Osteoblast (primary cell): ENCODE measurements at regions not wholly inside any gene's neighbourhood (a gene's known extent, or its start where the extent isn't known, plus 50 kb on each side); places are given as distances from the start of the nearest gene placed in this dataset.

Experiments
- DNase-seq: peaks from one replicate; pipeline ENCODE4 v3.0.0; 2011; ENCODE audit warnings: low spot score, mixed read lengths; ENCODE audit not compliant: insufficient read length; ENCODE audit errors: missing footprints
- H2AFZ ChIP-seq: 2 replicates; pipeline ENCODE4 v1.6.0; 2011; ENCODE audit warnings: mild to moderate bottlenecking, low read length
- H3K27ac ChIP-seq: 2 replicates; pipeline ENCODE4 v1.5.1; 2011; ENCODE audit warnings: mild to moderate bottlenecking, low read depth, low read length, moderate library complexity
- H3K27me3 ChIP-seq: 2 replicates; pipeline ENCODE4 v1.6.0; 2012; ENCODE audit warnings: mild to moderate bottlenecking, control low read depth, inconsistent platforms, low read length, moderate library complexity; ENCODE audit not compliant: insufficient read depth
- H3K36me3 ChIP-seq: 2 replicates; pipeline ENCODE4 v1.5.1; 2011; ENCODE audit warnings: mild to moderate bottlenecking, low read length, control low read depth, moderate library complexity; ENCODE audit not compliant: insufficient read depth
- H3K4me1 ChIP-seq: 2 replicates; pipeline ENCODE4 v1.5.1; 2011; ENCODE audit warnings: mild to moderate bottlenecking, low read length, control low read depth, moderate library complexity; ENCODE audit not compliant: insufficient read depth
- H3K4me2 ChIP-seq: 2 replicates; pipeline ENCODE4 v1.6.0; 2011; ENCODE audit warnings: mild to moderate bottlenecking, low read length; ENCODE audit not compliant: insufficient read depth
- H3K4me3 ChIP-seq: fragments of 200-600 bp; sonication (generic); 3 replicates; pipeline ENCODE4 v1.5.1; 2012; ENCODE audit warnings: mild to moderate bottlenecking, low read length, inconsistent platforms; ENCODE audit not compliant: insufficient read depth
- H3K79me2 ChIP-seq: 2 replicates; pipeline ENCODE4 v1.6.0; 2012; ENCODE audit warnings: mild to moderate bottlenecking, low read length, control low read depth, inconsistent platforms; ENCODE audit not compliant: insufficient read depth
- H3K9me3 ChIP-seq: 2 replicates; pipeline ENCODE4 v1.5.1; 2011; ENCODE audit warnings: low read depth, low read length, control low read depth
- H4K20me1 ChIP-seq: 2 replicates; pipeline ENCODE4 v1.6.0; 2012; ENCODE audit warnings: mild to moderate bottlenecking, low read length, control low read depth; ENCODE audit not compliant: insufficient read depth
- CTCF ChIP-seq: IDR thresholded peaks from 2 replicates; pipeline ENCODE4 v1.5.1; 2011; ENCODE audit warnings: mild to moderate bottlenecking, low read depth, low read length, moderate library complexity; ENCODE audit errors: extremely low read depth

DNA sequence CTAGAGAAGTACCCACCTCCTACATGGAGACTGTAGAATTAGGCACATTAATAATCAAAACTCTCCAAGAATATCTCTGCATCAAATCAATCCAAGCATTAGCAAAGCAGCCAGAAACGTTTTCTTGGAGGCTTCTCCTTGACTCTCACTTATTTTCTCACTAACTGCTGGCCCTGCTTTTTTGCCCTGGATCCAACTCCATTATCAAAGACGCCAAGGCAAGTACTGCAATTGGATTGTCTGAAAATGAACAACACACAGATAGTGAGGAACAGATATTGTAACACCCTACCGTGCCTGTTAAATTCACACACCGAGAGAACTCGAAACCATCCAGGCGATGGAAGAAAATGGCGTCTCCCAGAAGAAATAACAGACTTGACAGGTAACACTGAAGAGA, 256.2 kb upstream of the MDFIC2 start:
- no peaks in the 10 kb centered on the region for H4K20me1 ChIP-seq
- H3K27ac ChIP-seq = no peak overlapping the region
- no peaks in the 10 kb centered on the region for H3K36me3 ChIP-seq
- no peaks in the 10 kb centered on the region for H3K4me1 ChIP-seq
- H3K9me3 ChIP-seq = no peaks in the 10 kb centered on the region
- DNase-seq = no peak
- no peak overlapping the region for H3K4me2 ChIP-seq
- no peaks in the 10 kb centered on the region for H3K79me2 ChIP-seq
- H2AFZ ChIP-seq = no peak overlapping the region
- H3K4me3 ChIP-seq = no peak overlapping the region
- TF ChIP-seq CTCF = no peak
- peaks cover 8% of the 10 kb centered on the region for H3K27me3 ChIP-seq

DNA sequence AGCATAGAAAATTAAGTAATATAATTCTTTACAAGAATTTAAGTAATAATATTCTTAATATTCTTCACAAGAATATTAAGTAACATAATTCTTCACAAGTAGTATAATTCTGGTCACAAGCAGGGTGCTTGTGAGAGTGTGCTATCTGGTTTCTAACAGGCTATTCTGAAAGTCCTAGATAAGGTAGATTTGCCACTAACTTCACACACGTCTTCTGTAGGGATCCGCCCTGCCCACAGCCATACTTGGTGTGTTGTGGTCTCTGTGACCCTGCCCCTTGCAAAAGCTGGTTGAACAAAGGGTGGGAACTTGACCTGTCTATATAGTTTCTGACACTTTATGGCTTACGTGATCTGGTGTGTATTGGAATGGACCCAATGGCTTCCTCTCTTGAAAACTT, 253.4 kb upstream of the MDFIC2 start:
- no peak overlapping the region for H3K27ac ChIP-seq
- no peak overlapping the region for H3K4me3 ChIP-seq
- no peaks in the 10 kb centered on the region for H3K9me3 ChIP-seq
- H3K4me1 ChIP-seq = no peaks in the 10 kb centered on the region
- no peaks in the 10 kb centered on the region for H3K36me3 ChIP-seq
- no peak overlapping the region for H3K4me2 ChIP-seq
- peaks cover 6% of the 10 kb centered on the region for H3K27me3 ChIP-seq
- no peak for TF ChIP-seq CTCF
- H3K79me2 ChIP-seq = no peaks in the 10 kb centered on the region
- no peak for DNase-seq
- no peaks in the 10 kb centered on the region for H4K20me1 ChIP-seq
- H2AFZ ChIP-seq = no peak overlapping the region

GRCh38 chr3:70564552-70564951, 252.1 kb upstream of the MDFIC2 start:
- no peak for DNase-seq
- Histone ChIP-seq H4K20me1 (no peaks in the 10 kb centered on the region), H3K27me3 (peaks cover 6% of the 10 kb centered on the region), H3K79me2 (no peaks in the 10 kb centered on the region), H3K36me3 (no peaks in the 10 kb centered on the region), H3K4me1 (no peaks in the 10 kb centered on the region), H3K4me3 (no peak overlapping the region), H3K9me3 (no peaks in the 10 kb centered on the region), H3K27ac (no peak overlapping the region), H3K4me2 (no peak overlapping the region), H2AFZ (no peak overlapping the region)
- TF ChIP-seq CTCF = no peak

- H3K79me2 ChIP-seq = no peaks in the 10 kb centered on the region
- H3K4me3 ChIP-seq = no peak overlapping the region
- H3K27me3 ChIP-seq = peaks cover 6% of the 10 kb centered on the region
- H3K36me3 ChIP-seq = no peaks in the 10 kb centered on the region
- H3K27ac ChIP-seq = no peak overlapping the region
- no peak overlapping the region for H3K4me2 ChIP-seq
- no peaks in the 10 kb centered on the region for H3K9me3 ChIP-seq
- H3K4me1 ChIP-seq = no peaks in the 10 kb centered on the region
- no peak for TF ChIP-seq CTCF
- no peaks in the 10 kb centered on the region for H4K20me1 ChIP-seq
- H2AFZ ChIP-seq = no peak overlapping the region
- DNase-seq = no peak
Observed at GRCh38 chr3:70561796-70562195, 249.4 kb upstream of the MDFIC2 start.
